ENCODE measurements at regions not wholly inside any gene's neighbourhood (a gene's known extent, or its start where the extent isn't known, plus 50 kb on each side); places are given as distances from the start of the nearest gene placed in this dataset.

DNA sequence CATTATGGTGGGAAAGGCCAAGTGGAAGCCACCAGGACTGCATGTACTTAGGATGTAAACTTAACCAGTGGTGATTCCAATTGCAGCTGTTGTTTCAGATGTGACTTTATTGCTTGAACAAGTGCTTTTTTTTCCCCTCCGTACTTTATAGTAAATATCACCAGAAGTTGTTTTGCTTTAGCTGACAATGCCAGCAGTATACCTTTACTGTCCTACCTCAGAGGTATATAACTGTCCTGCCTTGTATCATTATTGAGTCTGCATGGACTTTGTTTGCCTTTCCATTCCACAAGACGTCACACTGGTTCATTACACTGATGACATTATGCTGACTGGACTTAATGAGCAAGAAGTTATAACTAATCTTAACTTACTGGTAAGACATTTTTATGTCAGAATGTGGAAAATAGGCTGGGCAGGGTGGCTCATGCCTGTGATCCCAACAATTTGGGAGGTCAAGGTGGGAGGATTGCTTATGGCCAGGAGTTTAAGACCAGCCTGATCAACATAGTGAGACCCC is 77.1 kb upstream of the RAB18 start:
- TF ChIP-seq, protein P1, sequence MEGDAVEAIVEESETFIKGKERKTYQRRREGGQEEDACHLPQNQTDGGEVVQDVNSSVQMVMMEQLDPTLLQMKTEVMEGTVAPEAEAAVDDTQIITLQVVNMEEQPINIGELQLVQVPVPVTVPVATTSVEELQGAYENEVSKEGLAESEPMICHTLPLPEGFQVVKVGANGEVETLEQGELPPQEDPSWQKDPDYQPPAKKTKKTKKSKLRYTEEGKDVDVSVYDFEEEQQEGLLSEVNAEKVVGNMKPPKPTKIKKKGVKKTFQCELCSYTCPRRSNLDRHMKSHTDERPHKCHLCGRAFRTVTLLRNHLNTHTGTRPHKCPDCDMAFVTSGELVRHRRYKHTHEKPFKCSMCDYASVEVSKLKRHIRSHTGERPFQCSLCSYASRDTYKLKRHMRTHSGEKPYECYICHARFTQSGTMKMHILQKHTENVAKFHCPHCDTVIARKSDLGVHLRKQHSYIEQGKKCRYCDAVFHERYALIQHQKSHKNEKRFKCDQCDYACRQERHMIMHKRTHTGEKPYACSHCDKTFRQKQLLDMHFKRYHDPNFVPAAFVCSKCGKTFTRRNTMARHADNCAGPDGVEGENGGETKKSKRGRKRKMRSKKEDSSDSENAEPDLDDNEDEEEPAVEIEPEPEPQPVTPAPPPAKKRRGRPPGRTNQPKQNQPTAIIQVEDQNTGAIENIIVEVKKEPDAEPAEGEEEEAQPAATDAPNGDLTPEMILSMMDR (IDR thresholded peaks at IDR 0.05) = no peak
- no peak for TF ChIP-seq POLR2AphosphoS5 (IDR thresholded peaks at IDR 0.05)
- TF ChIP-seq EP300 (IDR thresholded peaks at IDR 0.05) = no peak
